DND-41 (cell line): ENCODE measurements at regions not wholly inside any gene's neighbourhood (a gene's known extent, or its start where the extent isn't known, plus 50 kb on each side); places are given as distances from the start of the nearest gene placed in this dataset.

Experiments
- EZH2 ChIP-seq: IDR thresholded peaks from 3 replicates; pipeline ENCODE4 v1.6.1; 2012; ENCODE audit warnings: borderline replicate concordance, low read depth, mild to moderate bottlenecking, moderate library complexity, low read length, inconsistent platforms; ENCODE audit not compliant: severe bottlenecking
- TF ChIP-seq, protein P1 (sequence below): IDR thresholded peaks from 2 replicates; pipeline ENCODE4 v1.5.1; 2012; ENCODE audit warnings: borderline replicate concordance, low read length, moderate library complexity, mild to moderate bottlenecking; ENCODE audit not compliant: poor library complexity, severe bottlenecking; ENCODE audit errors: extremely low read depth

- TF ChIP-seq, protein P1, sequence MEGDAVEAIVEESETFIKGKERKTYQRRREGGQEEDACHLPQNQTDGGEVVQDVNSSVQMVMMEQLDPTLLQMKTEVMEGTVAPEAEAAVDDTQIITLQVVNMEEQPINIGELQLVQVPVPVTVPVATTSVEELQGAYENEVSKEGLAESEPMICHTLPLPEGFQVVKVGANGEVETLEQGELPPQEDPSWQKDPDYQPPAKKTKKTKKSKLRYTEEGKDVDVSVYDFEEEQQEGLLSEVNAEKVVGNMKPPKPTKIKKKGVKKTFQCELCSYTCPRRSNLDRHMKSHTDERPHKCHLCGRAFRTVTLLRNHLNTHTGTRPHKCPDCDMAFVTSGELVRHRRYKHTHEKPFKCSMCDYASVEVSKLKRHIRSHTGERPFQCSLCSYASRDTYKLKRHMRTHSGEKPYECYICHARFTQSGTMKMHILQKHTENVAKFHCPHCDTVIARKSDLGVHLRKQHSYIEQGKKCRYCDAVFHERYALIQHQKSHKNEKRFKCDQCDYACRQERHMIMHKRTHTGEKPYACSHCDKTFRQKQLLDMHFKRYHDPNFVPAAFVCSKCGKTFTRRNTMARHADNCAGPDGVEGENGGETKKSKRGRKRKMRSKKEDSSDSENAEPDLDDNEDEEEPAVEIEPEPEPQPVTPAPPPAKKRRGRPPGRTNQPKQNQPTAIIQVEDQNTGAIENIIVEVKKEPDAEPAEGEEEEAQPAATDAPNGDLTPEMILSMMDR: no peak
- no peak for TF ChIP-seq EZH2
Observed at GRCh38 chr6:81371930-81372329, 380.6 kb downstream of the TENT5A start.
